Left lung (tissue), 4 donors: ENCODE measurements at regions not wholly inside any gene's neighbourhood (a gene's known extent, or its start where the extent isn't known, plus 50 kb on each side); places are given as distances from the start of the nearest gene placed in this dataset.

Source experiments
- ATAC-seq: fragments of 200-7000 bp; cut with Tn5 transposase; one replicate; pipeline ENCODE4 v1.9.1; 2020; ENCODE audit warnings: moderate library complexity
- DNase-seq, 4 donors: peaks; one replicate each; pipeline ENCODE4 v3.0.0-alpha.2; 2013 to 2020
- H3K27ac ChIP-seq, 2 donors: fragments of 200-600 bp; sonication (generic) in 1 of 2; one replicate each; pipeline versions ENCODE4 v1.5.0 to v1.8.0; 2020 to 2021
- H3K27me3 ChIP-seq, 2 donors: fragments of 200-600 bp; sonication (generic) in 1 of 2; one replicate each; pipeline versions ENCODE4 v1.5.0 to v1.8.0; 2020 to 2021
- H3K36me3 ChIP-seq, 2 donors: fragments of 200-600 bp; sonication (generic) in 1 of 2; one replicate each; pipeline versions ENCODE4 v1.5.0 to v1.8.0; 2020 to 2021
- H3K4me1 ChIP-seq, 2 donors: fragments of 200-600 bp; one replicate each; pipeline ENCODE4 v1.8.0; 2021
- H3K4me3 ChIP-seq, 2 donors: fragments of 200-600 bp; sonication (generic) in 1 of 2; one replicate each; pipeline versions ENCODE4 v1.5.0 to v1.8.0; 2020 to 2021; ENCODE audit warnings: mild to moderate bottlenecking in 1 of 2
- H3K9me3 ChIP-seq, 2 donors: fragments of 200-600 bp; sonication (generic) in 1 of 2; one replicate each; pipeline versions ENCODE4 v1.5.0 to v1.8.0; 2020 to 2021
- intact Hi-C, 2 donors: fragments of 100-400 bp; cut with DNase I; formaldehyde crosslinking; loops; one replicate each; pipeline versions ENCODE4 v1.11.2 to v1.14.2; 2022
- TF ChIP-seq, protein P1 (sequence below), 2 donors: fragments of 200-600 bp; sonication (generic) in 1 of 2; IDR thresholded peaks; one replicate each; pipeline versions ENCODE4 v1.5.0 to v1.8.0; 2021; ENCODE audit warnings: antibody characterized with exemption in 2 of 2
- donor health status: DM: no; HTN: yes; CAD: no.
- donor health status: DM: no; HTN: no; CAD: no.

DNA sequence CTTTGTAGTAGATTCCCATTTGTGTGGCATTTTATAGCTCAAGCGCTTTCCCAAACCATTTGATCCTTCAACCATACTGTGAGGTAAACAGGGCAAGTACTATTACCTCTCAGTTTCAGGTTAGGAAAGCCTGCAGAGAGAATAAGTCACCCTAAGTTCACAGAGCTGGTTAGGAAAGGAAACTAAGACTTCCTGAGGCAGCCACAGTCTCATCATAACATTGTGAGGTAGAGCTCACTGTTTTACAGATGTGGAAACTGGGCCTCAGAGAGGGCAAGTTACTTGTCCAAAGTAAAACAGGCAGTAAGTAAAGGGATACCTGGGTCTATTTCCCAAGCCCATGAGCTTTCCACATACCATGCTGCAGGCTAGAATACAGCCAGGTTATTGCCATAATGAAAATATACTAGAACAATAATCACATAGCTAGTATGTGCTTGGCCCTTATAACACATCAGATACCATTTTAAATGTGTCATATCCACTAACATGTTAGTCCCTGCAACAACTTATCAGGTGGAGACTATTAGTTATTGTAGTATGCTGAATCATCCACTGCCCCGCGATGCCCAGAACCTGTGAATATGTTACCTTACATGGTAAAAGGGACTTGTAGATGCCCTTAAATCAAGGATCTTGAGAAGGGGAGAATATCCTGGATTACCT, 150.9 kb upstream of the GRIP1 start:
- no peak overlapping the region for H3K27ac ChIP-seq
- ATAC-seq (no peak), DNase-seq (no peak)
- no peaks in the 10 kb centered on the region for H3K4me1 ChIP-seq
- no peak overlapping the region for H3K4me3 ChIP-seq
- TF ChIP-seq, protein P1, sequence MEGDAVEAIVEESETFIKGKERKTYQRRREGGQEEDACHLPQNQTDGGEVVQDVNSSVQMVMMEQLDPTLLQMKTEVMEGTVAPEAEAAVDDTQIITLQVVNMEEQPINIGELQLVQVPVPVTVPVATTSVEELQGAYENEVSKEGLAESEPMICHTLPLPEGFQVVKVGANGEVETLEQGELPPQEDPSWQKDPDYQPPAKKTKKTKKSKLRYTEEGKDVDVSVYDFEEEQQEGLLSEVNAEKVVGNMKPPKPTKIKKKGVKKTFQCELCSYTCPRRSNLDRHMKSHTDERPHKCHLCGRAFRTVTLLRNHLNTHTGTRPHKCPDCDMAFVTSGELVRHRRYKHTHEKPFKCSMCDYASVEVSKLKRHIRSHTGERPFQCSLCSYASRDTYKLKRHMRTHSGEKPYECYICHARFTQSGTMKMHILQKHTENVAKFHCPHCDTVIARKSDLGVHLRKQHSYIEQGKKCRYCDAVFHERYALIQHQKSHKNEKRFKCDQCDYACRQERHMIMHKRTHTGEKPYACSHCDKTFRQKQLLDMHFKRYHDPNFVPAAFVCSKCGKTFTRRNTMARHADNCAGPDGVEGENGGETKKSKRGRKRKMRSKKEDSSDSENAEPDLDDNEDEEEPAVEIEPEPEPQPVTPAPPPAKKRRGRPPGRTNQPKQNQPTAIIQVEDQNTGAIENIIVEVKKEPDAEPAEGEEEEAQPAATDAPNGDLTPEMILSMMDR (IDR thresholded peaks at IDR 0.05) = no peak
- intact Hi-C loops = no loop called here
- no peaks in the 10 kb centered on the region for H3K9me3 ChIP-seq
- H3K36me3 ChIP-seq = no peaks in the 10 kb centered on the region
- H3K27me3 ChIP-seq = no peaks in the 10 kb centered on the region

DNA sequence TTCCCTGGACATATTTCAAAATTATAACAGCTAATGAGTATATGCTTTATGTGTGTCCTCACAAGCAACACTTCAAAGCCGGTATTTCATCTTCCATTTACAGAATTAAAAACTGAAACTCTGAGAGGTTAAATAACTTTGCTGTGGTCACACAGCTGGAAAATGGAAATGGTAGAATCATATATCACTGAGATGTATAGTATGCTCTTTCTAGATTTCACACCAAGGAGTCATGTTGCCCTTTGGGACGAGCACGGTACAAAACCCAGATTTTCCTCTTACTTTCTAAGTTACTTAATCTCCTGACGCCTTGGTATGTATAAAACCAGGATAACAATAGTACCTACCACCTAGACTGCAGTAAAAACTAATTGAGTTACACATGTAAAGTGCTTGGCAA, 152.6 kb upstream of the GRIP1 start:
- Histone ChIP-seq H3K4me1 (no peaks in the 10 kb centered on the region), H3K27ac (no peak overlapping the region), H3K27me3 (no peaks in the 10 kb centered on the region), H3K36me3 (no peaks in the 10 kb centered on the region), H3K4me3 (no peak overlapping the region), H3K9me3 (no peaks in the 10 kb centered on the region)
- intact Hi-C loops = no loop called here
- TF ChIP-seq, protein P1 (IDR thresholded peaks at IDR 0.05) = no peak
- no peak for ATAC-seq
- no peak for DNase-seq

DNA sequence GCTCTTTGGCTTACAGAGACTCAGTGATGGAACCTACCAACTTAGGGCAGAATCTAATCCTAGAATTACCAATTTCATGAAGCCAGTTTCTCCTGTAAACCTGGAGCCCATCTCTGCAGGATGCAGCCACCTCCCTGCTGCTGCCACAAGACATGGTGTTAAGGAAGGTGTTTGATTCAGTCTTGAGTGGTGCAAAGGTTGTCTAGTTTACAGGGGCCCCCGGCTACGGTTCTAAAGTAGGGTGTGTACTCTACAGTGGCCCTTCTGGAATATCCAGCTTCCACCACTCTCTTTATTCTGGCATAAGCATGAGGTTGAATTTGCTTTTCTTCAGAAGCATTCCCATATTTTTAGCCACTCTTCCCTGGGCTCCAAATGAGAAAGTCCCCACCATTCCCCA, 154.1 kb upstream of the GRIP1 start:
- no peak overlapping the region for H3K27ac ChIP-seq
- no peak overlapping the region for H3K4me3 ChIP-seq
- DNase-seq (no peak), ATAC-seq (no peak)
- intact Hi-C loops = no loop called here
- TF ChIP-seq, protein P1 (IDR thresholded peaks at IDR 0.05) = no peak
- no peaks in the 10 kb centered on the region for H3K27me3 ChIP-seq
- H3K36me3 ChIP-seq = no peaks in the 10 kb centered on the region
- H3K9me3 ChIP-seq = no peaks in the 10 kb centered on the region
- no peaks in the 10 kb centered on the region for H3K4me1 ChIP-seq

DNA sequence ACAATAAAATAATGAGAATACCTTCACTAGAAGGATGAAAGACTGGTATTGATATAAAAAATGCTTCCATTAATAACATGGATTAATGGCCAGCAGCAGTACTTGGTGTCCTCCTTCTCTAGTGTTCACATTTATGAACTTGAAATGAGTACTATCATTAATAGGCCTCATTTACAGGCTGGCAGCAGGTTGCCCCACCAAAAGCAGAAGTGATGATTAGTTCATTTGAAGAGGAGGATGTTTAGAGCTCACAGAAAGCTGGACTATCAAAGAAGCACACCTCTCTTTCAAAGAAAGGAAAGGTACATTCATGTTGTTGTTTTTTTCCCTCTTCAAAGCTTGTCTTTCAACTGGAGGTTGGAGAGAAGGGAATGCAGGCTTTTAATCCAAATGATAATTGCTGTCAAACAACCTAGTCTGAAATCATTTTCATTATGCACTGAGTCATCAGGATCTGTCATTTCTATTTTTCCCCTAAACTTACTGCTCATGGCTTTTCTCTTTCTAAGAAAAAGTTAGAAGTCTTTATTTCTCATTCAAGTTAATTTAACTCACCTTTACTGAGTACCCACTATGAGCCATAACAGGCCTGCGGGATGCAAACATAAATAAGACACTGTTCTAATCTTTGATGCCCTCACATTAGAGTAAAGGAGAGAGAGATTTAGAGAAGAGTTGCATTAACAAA, 157.9 kb upstream of the GRIP1 start:
- H3K4me3 ChIP-seq = no peak overlapping the region
- no peak for DNase-seq
- no peaks in the 10 kb centered on the region for H3K9me3 ChIP-seq
- H3K27ac ChIP-seq = no peak overlapping the region
- intact Hi-C loops = no loop called here
- H3K27me3 ChIP-seq = no peaks in the 10 kb centered on the region
- TF ChIP-seq, protein P1 (IDR thresholded peaks at IDR 0.05) = no peak
- no peaks in the 10 kb centered on the region for H3K36me3 ChIP-seq
- no peaks in the 10 kb centered on the region for H3K4me1 ChIP-seq
- ATAC-seq = no peak

DNA sequence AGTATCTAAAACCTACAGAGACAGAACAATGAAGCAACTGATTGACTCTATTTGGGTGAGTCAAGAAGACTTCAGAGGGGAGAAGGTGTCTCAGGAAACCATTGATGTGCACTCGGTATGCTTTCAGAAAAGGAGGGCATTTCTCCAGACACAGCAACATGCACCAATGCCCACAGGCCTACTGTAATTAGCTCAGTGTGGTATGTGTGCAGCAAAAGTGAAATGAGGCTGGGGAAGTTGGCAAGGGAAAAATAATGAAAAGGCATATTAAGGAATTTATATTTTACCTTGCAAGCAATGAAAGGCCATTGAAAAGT, 158.4 kb upstream of the GRIP1 start:
- no peak for ATAC-seq
- H3K4me3 ChIP-seq = no peak overlapping the region

More for the DNA sequence above, 158.4 kb upstream of the GRIP1 start:
- TF ChIP-seq, protein P1 (IDR thresholded peaks at IDR 0.05) = no peak
- intact Hi-C loops = no loop called here
- Histone ChIP-seq H3K4me1 (no peaks in the 10 kb centered on the region), H3K27me3 (no peaks in the 10 kb centered on the region), H3K9me3 (no peaks in the 10 kb centered on the region), H3K36me3 (no peaks in the 10 kb centered on the region), H3K27ac (no peak overlapping the region)
- no peak for DNase-seq
